AG20443 (cell line): ENCODE measurements at regions not wholly inside any gene's neighbourhood (a gene's known extent, or its start where the extent isn't known, plus 50 kb on each side); places are given as distances from the start of the nearest gene placed in this dataset.

Source experiments
- DNase-seq: peaks from one replicate; pipeline ENCODE4 v3.0.0; 2012; ENCODE audit warnings: low spot score, mixed read lengths

DNA sequence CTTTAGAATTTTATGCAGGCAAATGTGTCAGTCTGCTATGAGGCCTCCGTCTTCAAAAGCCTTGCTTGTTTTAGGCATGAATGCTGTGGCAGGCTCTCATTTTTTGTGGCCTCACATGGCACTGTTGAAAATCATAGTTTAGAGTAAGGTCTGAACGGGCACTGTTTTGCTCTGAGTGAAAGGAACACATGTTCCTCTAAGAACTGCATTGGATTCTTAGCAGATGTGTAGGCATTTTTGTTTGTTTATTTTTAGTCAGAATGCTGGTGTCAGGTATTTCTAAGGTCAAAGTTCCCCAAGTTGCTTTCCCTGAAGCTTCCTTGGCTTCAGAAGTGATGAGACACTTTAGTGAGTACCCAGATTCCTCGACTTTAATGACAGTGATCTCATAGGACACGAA lies 173.7 kb downstream of the HS3ST3B1 start:
- no peak for DNase-seq

DNA sequence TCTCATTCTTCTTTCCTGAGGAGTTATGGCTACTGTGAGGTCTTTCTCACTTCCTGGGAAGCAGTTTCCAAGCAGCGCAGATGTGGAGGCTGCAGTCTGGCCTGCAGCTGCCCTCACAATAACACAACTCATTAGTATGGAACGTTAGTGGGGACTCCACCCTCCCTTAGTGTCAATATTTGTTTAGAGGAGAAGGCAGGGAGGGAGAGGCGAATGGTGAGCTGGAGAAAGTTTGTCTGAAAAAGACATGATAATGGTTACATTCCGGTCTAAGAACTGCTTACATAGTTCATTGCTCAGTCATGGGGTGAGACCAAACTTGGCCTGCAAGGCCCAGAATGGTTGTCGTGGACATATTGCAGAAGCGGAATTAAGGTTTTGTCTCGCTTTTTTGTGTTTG lies 170.2 kb downstream of the HS3ST3B1 start:
- DNase-seq, result peak; percentile 90

DNA sequence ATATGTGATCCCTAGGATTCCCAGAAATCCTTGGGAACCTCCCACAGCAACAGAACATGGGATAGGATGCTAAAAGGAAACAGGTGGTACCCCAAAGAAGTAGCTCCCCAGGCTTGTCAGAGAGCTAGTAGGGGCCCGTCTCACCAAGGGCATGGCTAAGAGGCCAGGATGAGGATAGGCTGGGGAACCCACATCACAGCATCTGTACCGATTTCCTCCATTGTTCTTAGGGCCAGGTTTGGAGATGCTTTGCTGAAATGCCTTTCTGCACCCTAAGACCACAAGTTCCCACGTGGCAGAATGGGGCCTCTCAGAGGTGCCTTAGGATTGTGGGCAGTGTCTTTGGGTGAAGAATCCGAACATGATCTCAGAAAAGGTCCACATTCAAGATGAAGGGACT lies 169.5 kb downstream of the HS3ST3B1 start:
- no peak for DNase-seq

DNA sequence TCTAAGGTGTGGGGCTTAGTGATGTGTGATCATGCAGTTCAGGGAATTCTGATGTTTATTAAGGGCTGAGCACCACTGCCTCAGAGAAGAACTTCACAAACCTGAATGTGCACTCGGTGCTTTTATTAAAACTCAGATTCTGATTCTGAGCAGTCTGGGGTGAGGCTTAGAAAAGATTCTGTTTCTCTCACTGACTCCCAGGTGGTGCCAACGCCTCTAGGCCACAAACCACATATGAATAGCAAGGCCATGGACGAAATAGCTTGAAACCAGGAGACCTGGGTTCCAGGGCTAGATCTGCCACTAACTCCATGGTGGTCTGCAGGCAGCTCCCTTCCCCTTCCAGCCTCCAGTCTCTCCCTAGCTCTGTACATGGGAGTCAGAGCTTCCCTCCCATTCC lies 169.1 kb downstream of the HS3ST3B1 start:
- DNase-seq, result no peak

DNA sequence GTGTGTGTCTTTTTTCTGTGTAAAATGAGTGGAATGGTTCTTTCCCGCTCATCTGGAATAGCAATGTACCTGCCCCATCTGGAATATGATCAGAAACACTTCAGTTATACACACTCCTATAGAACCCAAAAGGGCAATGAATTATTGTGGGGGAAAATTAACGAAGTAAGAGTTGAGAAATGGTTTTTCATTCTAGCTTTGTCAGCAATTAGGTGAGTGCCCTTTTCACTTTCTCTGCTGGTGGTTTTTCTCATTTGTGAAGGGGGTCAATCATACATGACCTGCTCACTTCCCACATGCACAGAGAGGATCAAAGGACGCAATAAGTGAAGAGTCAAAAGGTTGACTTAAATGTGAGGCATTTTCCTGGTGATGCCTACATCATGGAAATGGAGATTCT lies 168.0 kb downstream of the HS3ST3B1 start:
- DNase-seq, result no peak

DNA sequence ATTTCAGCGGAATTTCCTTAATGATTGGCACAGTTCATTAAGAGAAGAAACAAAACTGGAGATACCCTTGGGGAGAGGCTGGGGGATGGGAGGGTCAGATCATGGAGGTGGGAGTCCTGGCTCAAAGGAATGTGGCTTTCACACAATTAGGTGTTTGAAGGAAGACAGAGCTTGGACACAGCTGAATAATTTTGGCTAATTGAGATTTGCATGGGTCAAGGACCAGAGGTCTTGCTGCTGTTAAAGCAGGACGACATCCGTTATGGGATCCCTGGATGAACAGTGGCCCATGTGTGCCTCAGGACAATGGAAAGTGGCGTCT lies 160.3 kb downstream of the HS3ST3B1 start:
- DNase-seq, result no peak

DNA sequence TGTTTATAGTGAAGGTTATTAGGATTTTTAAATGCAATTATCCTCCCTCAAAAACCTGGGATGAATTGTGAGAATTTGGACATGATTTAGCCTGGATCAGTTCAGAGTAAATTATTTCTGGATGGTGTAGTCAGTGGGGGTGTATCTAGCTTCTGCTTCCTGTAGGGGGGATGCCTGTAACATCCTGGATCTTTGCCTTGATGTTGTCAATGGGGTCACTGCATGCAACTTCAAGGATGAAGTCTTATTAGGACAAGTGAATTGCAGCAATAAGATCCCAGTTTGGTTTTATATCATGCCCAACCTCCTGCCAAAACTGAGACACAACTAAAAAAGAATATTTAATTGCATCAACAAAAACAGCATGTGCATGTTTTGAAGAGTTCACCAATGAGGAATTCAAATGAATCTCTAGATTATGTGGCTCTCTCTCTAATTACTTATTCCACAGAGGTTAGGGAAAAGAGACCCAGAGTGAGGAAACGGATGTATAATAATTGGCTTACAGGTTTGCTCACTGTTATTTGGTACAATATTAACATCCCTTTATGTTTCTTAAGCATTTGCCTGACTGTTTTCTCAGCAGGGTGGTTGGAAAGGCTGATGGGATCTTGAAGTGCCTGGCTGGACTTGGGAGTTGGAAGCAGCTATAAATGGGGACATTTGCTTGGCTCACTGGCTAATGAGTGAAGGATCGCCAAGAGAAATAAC lies 159.8 kb downstream of the HS3ST3B1 start:
- no peak for DNase-seq

DNA sequence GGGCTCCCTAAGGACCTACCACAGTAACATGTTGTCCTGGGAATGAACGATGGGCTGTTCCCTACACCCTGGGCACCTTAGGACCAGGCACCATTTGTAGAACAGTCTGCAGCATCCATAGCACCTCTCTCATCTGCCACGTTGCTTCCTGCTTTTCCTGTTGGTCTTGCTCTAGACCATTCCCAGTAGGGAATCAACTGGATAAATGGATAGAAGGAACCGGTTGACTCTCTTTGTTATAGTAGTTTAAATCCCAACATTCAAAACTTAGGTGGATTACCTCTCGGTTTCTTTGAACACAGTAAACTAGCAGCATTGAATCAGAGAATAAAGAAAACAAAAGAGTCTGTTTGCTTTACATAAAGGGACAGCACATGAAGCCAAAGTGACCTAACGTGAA lies 159.1 kb downstream of the HS3ST3B1 start:
- no peak for DNase-seq

DNA sequence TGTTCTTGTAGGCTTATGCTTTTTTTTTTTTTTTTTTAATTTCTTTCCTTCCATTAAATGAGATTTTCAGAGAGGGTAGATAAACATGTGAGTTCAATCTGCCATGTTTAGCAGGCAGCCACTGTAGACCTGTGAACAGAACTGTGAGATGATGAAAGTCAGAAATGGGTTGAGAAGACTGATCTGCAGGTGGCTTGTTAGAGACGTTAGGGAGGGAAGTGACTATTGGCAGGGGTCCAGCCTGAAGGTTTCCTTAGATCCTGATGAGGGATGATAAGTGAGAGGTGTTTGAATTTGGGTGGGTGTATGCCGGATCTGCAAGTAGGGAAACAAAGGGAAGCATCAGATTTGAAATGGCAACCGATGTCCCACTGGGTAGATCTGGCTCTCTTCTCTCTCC lies 157.8 kb downstream of the HS3ST3B1 start:
- DNase-seq, result no peak

DNA sequence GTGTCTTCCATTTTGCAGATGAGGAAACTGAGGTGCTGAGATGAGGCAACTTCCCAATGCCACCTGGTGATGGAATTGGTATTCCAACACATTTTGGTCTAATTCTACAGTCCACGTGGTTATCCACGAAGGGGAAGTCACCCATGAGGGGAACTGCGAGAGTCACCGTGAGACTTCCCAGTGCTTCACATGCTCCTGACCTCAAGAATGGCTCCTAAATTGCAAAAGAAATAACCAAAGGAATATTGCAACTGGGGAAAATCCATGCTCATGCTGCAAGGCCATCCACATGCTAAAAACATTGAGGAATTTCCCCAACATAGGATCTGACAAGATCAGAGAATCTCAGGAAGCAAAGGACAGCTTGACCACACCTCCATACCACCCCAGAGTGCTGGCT lies 153.9 kb downstream of the HS3ST3B1 start:
- no peak for DNase-seq

DNA sequence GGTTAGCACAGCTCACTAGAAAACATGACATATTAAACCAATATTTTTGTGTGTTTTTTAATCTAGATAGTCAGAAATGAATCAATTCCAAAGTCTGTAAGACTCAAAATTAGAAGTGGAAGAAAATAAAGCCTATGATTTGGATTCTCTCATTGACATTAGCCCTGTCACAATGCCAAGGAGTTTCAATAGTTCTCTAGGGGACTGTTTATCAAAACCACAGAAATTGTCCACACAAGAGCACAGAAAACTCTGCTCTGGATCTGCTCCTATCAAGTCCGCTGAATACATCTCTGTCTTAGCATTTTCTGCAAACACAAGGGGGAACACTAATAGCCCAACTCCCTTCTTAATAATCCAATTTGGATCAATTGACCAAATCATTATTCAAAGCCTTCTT lies 152.0 kb downstream of the HS3ST3B1 start:
- no peak for DNase-seq

DNA sequence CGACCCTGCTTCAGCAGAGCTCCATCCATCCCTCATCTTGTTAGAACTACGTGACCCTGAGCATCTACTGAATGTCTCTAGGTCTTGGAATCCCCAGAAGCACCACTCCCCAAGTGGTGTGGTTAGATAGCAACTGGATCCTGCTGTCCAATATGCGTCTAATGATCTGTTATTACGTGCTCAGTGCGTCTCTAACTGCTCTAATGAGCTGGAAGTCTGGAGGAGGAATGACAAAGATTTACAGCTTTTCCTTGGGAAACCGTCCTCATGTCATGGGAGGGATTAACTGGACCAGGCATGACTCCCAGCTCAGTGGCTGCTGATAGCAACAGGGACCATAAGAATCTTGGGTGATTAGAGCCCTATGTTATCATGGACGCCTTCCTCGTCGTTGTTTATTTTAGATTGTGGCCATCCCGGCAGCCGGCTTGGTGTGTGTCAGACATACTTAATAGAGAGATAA lies 150.9 kb downstream of the HS3ST3B1 start:
- no peak for DNase-seq

DNA sequence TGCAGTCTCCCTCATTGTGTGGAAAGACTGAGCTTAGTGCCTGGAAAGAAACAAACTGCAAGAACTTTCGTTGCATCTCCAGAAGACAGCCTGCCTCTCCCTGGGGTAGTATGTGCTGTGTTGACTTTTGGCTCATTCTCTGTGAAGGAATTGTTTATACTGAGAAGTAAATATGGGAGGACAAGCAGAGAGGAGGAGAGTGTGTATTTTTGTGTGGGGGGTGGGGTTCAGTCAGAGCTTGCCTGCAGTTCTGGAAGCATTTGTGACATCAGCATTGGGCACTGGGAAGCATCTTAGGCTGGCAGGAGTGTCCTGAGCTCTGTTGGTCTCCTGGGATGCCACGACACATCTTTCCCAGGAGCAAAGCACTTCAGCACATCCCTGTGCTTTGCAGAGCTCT lies 147.9 kb downstream of the HS3ST3B1 start:
- no peak for DNase-seq

DNA sequence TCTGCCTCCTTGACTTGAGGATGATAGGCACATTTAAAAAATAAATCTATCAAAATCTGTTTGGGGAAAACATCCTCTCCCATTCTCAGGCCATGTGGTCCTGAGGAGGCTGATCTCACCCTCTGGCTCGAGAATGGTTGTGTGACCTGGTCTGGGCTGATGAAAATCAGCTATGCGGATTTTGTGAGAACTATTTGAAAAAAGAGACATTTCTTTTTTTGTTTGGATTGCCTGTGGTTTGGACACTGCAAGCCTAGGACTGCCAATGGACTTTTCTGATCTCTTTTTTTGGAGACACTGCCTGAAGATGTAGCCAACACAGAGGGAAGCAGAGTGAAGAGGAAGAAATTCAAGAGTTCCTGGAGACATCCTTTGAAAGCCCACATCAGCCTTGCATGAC lies 145.9 kb downstream of the HS3ST3B1 start:
- DNase-seq, result peak; percentile 70

DNA sequence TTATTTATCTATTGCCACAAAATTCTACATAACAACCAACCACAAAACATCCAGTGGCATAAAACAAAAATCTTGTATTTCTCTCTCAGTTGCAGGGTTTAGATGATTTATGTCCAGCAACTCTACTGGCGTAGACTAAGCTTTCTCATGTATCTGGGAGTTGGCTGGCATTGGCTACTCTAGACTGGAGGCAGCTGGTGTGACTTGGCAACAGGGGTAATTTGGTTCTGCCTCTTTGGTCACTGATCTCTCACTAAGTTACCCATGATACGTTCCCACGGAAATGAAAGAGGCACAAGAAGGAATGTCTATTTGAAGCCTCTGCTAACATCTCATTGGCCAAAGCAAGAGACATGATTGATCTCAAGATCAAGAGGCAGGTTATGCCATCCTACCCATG lies 144.0 kb downstream of the HS3ST3B1 start:
- no peak for DNase-seq

DNA sequence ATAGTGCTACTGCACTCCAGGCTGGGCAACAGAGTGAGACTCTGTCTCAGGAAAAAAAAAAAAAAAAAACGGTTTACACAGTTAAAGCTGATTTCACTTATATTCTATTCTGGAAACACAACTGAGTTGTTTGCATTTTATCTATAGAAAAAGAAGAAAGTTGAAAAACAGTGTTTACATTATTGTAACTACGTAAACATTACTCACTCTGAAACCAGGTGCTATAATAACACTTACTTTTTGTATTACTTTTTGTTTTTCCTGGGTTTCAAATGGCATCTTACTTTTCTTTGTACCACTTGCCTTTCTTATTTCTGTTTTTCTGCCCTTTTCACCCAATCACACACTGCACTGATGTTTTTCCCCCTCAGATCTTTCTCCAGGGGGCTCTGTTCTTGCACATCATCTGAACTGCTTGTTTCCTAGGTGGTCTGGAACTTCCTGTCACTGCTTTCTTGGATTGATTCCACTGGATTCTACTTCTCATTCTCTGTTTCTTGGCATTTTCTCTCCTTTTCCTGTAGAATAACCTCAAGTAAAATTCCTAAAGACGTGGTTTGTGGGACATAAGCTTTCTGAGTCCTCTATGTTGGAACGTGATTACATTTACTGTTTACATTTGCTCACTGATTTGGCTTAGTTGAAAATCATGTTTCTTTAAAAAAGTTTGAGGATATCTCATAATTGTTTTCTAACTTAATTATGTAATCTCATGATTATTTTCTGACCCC lies 142.1 kb downstream of the HS3ST3B1 start:
- DNase-seq, result no peak

DNA sequence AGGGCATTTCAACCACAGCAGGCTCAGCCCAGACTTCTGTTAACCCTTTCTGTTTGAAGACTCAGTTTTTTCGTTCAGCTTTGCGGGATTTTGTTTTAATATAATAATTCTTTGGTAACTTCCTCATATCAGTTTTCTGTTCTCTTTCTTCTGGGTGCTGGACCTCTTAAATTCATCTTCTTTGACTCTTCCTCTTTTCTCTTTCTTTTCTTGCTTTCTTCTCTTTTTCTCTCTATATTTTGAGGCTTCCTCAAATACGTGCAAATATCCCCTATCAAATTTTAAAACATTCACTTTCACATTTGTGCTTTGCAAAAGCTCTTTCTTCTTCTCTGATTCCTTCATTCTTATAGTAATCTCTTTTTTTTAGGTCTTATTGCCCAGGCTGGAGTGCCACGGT lies 136.3 kb downstream of the HS3ST3B1 start:
- no peak for DNase-seq

DNA sequence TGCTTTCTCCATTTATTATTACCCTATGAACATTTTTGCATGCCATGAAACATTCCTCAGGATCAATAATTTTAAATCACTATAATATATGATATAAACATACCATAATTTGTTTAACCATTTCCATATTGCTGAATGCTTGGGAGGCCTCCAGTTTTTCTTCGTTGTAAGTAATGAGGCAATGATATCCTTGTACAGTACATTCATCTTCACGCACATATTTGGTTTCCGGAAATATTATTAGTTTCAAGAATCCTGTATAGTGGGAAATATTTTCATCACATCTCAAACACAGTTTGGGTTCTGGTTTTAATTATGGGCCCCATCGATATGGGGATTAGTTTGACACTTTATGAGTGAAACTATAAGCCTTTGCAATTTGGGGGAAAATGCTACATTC lies 135.4 kb downstream of the HS3ST3B1 start:
- DNase-seq, result no peak

DNA sequence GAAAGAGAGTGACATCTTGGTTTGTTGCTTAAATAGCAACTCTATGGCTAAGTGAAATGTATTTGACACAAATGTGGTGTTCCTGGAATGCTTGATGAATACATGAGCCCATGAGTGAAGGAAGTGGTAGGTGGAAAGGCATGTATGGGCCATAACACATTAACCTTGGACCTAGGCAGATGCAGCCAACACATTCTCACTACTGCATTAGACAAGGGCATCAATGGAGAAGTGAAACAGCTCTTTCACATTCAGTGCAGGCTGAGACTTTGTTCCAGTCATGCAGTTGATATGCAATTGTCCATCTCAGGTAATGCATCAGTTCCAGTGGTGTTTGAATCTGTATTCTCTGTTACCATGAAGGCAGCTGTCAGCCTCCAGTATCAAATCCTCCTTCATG lies 133.6 kb downstream of the HS3ST3B1 start:
- no peak for DNase-seq

DNA sequence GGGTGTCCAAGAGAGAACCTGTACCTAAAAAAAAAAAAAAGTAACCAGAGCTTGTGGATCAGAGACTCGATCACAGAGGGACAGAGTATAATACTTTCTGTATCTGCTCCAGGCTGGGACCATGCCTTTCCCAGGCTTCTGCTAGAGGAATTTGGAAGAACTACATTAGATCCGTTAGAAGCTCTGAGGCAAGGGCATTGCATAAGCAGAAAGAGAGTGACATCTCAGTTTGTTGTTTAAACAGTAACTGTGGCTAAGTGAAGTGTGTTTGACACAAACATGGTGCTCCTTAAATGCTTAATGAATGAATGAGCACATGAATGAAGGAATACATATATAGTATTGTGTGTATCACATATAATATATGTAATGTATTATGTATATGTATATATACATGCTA lies 131.2 kb downstream of the HS3ST3B1 start:
- no peak for DNase-seq

DNA sequence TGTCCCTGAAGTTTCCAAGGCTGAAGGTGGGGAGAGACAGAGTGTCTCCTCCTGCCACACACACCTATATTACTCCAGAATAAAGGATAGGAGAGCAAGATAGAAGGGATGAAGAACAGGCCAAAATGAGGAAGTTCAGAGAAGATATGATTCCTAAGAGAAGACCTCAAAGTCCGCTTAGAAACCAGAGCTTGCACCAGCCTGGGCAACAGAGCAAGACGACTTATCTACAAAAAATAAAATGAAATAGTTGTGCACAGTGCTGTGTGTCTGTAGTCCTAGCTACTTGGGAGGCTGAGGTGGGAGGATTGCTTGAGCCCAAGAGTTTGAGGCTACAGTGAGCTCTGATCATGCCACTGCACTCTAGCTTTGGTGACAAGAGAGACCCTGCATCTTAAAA lies 128.2 kb downstream of the HS3ST3B1 start:
- DNase-seq, result no peak

DNA sequence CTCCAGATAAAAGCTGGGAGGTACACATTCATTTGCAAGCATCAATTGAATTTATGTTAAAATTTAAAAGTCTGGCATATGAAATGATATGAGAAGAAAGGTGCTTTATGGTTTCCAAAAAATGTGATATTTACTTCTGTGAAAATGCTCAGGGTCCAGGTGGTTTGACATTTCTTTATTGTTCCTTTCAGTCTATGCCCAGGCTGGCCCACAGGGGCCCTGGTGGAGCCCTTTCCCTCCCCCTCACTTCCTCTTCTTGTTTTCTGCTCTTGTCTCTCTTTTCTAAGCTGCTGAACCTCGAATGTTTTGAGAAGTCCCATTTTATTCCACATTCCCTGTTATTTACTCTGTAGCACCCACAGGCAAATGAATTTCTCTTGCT lies 127.8 kb downstream of the HS3ST3B1 start:
- DNase-seq, result no peak

DNA sequence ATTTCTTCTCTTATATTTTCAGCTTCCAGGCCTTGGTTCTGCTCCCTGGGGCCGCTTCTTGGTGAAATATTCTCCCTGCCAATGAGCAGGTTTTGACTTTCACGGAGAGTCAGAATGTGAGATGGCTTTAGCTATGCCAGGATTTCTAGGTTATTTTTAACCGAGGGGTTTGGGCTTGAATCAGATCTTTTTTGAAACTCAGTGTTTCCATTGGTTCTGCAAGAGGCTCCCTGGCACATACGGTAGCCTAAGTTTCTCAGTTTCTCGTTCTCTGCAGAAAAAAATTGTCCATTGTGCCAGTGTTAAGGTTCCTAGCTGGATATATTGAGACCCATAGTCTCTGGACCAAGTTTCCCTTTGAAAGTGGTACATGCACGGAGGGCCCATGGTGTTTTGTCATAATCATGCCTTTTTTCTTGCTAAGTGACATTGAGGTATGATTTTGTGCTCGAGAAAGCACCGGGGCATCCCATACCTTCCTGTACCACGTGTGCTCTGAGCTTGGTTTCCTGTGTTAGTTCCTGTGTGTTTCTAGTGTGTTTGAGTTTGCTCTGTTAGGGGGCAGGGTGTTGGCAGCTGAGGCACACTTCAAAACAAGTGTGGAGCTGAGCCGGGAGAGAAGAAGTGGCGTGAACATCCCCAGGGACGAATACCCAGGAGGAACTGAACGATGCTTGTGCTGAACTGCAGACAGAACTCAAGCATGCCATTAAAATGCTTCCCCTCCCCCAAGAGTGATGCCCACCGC lies 127.2 kb downstream of the HS3ST3B1 start:
- DNase-seq, result no peak
